DMS53 treated with DMSO at 0.1 percent for 48 hours (cell line): ENCODE measurements at regions not wholly inside any gene's neighbourhood (a gene's known extent, or its start where the extent isn't known, plus 50 kb on each side); places are given as distances from the start of the nearest gene placed in this dataset.

ENCODE experiments used
- DNase-seq: peaks from one replicate; lab custom pipeline; 2025; ENCODE audit not compliant: unreplicated experiment; lab: John Stamatoyannopoulos, UW

DNA sequence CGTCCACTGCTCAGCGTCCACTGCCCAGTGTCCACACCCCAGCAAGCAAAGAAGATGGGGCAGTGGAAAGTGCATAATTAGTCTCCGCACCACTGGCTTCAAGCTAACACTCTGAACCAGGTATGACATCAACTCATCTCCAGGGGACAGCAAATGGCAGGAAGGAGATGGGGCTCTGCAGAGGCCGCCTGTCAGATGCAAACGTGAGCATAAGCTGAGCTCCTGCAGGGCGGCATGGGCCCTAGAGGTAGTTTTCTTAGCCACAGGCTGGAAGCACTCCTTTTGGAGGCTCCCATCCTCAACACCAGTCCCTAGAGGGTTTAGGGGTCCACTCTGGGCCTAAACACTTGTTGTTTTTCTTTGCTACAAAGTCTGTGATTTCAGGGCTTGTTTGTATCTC, 335.8 kb upstream of the MKI67 start:
- no peak for DNase-seq

DNA sequence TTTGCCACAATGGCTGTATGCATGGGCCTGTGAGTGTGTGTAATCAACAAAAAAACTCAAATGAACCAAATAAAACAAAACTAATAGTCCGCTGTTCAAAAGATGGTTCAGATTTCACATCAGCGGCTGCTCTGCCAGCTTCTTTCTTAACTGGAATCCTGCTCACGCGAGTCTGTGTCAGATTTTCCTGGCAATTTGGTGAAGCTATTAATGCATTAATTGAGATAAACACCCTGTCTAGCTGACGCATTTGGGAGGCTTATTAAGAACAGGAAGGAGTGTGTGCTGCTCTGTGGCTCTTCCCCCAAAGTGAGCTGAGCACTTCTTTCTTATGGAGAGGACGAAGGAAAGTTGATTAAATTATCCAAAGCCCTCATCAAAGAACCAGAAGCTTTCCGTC, 336.6 kb upstream of the MKI67 start:
- DNase-seq = no peak

DNA sequence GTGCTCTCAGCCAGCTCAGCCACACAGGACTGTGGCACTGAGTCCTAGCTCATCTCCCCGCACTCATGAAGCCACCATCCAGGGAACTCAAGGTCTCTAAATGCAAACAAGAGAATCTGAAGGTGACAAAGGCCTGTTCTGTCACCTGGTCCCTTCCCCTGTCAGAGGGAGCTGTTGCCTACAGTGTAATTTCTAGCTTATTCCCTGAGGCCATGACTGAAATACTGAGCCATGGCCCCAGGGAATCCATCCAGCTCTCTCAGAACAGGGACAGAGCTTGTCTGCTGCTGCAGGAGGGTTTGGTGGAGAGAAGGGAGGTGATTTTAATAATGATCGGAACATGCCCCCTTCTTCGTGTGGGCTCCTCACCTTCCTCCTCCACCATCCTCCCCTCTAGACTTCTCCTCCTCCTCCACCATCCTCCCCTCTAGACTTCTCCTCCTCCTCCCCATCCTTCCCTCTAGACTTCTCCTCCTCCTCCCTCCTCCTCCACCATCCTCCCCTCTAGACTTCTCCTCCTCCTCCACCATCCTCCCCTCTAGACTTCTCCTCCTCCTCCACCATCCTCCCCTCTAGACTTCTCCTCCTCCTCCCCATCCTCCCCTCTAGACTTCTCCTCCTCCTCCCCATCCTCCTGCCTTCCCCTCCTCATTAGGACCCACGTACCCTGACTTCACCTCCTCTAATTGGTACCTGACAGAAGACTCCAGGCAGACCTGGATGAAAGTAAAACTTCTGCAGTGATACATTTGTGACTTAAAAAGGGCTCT, 338.0 kb upstream of the MKI67 start:
- no peak for DNase-seq

DNA sequence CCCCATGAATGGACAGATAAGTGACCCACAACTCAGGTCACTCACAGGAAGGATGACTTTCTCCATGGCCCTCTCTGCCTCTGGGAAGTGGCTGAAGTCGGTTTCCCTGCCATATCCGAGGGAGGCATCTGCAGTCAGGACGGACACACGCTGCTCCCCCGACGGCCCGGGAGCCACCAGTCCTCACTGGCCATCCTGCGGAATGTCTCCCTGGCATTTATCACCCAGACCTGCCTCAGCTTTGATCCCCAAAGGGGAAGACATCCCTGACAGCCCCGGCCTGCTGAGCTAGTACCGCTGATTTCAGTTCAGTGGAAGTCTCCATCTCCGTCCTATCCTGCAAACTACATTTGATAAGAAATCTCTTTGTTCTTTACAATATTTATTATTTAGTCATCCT, 339.5 kb upstream of the MKI67 start:
- no peak for DNase-seq

DNA sequence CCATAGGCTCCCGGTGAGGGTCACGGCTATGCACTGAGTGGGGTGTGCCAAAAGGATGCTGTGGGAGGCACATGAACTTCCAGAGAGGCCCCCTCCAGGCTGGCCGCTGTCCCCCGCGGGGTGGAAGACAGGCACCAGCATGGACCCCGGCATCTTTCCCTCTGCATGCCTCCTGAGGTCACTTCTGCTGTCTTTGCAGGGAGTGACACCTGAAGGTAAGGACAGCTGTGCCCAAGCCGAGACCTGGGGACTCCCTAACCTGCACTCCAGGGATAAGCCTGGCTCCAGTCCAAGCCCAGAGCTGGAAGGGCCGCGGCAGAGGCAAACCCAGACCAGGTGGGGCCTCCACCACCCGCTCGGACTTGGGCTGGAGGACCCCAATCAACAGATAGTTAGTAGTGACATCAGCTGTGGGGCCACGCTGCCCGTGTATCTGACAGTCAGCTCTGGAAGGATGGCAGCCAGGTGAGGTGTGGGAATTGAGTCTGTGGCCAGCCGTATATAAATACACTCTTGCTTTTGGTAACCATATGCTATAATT, 340.7 kb upstream of the MKI67 start:
- DNase-seq = no peak

DNA sequence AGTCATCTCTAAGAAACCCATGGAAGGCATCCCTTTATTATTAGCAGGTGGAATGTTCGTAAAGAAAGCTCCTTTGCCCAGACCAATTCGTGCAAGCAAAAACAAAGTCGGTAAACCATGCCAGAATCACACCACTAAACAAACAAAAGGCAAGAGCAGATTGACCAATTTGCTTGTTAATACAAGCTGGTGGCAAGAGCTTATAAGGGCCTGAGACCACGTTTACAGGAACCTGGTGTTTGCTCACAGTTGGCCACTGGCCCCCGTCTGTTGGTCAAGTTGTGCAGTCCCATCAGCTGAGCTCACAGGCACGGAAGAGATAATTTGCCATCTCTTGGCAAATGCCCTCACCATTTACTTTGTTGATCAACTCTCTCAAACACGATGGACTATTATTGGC, 342.2 kb upstream of the MKI67 start:
- no peak for DNase-seq

DNA sequence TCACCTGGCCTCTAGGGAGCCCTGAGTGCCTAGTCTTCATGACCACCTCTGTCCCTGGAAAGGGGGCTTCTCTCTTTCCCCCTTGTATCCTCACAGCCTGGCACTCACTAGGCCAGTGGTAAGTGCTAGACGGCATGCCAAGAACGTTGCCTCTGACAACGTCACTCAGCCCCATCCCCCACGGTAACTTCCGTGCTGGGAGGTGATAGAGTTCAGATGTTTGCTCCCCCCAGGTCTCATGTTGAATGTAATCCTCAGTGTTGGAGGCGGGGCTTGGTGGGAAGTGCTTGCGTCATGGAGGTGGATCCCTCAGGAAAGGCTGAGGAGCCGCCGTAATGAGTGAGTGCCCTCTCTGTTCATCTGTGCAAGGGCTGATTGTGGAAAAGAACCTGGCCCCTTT, 343.3 kb upstream of the MKI67 start:
- no peak for DNase-seq

DNA sequence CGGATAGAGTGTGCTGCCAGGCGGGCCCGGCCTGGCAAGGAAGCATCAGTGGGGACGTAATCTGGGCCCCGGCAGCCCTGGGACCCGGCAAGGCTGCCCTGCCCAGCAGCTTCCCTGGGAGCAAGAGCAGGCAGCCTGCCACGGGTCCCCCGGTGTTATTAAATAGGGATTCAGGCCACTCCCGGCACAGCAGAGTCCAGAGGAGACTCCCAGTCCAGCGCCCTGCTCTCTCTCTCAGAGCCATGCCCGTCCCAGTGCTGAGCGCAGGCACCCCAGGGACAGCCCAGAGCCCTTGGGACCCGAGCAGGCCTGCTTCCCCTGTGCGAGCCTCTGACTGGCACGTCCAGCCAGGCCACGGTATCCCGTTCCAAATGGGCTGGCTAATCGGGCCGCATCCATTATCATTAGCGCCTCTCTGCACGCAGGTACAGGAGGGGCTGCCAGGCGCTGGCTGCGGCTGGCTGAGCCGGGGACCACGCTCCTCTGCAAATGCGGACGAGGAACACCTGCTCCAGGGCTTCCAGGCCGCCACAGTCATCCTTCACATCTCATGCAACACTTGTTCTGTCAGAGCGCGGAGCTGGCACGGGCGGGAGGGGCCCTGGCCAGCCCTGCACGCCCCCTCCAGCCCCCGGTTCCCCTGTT, 344.2 kb upstream of the MKI67 start:
- no peak for DNase-seq

DNA sequence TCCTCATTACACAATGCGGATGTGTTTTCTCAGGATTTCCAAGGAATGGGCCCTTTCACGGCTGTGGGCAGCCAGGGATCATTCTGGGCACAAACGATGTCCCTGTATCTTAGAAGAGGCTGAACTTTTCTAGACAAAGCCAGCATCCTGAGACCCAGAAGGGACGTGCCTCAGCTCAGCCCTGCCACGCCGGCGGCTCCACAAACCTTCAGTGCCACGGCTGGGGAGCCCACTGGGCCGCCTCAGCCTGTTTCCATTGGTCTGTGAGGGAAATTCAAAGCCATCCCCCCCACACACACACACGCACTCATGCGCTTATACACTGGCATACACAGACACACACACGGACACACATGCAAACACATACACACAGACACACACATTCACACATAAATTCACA, 344.9 kb upstream of the MKI67 start:
- no peak for DNase-seq

DNA sequence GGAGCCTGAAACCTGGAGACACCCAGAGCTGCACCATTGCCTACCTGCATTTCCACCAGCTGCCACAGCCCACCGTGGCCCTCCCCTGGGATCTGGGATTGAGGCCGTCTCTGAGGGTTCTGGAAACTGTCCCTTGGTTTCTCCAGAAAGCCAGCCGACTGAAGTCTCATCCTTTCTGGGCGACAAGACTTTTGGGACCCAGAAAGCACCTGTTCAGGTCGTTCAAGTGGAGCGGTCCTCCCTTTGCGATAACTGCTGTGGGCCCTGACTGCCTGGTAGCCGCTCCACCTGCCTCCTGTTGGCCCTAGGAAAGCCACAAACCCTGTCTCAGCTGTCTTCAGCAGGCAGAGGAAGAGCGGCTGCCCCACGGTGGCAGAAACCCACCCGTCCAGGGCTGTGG, 346.0 kb upstream of the MKI67 start:
- DNase-seq = no peak

DNA sequence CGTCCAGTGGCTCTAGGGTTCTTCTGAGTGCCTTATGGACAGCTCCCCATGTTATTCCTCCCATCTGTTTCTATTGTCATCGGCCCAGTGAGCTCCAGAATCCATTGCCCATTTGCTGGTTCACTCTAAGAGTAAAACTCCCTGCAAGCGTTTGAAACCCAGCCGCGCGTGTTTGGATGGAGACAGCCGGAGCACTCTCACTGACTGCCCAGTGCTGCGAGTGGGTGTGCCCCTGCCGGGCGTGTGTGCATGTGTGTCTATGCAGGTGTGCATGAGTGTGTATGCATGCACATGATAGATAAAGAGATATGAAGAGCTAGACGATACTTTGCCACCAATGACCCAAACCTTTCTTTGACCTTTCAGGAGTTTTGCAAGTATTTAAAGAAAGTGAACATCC, 347.2 kb upstream of the MKI67 start:
- no peak for DNase-seq

DNA sequence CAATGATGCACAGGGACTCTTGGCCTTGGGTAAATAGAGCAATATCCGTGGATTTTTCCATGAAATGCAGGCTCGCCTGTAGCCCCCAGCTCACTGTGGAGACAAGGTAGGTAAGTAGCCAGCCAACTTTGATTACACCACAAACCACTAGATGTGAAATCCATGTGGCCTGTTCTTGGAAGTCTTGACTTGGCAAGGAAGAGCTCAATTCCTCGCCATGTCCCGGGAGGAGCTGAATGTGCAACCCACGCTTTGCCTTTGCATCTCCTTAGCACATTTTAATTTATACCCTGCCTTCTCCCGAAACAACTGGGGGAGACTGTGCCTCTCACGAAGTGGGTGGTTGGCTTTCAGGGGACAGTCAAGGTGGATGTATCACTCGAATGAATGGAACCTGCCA, 347.7 kb upstream of the MKI67 start:
- no peak for DNase-seq

DNA sequence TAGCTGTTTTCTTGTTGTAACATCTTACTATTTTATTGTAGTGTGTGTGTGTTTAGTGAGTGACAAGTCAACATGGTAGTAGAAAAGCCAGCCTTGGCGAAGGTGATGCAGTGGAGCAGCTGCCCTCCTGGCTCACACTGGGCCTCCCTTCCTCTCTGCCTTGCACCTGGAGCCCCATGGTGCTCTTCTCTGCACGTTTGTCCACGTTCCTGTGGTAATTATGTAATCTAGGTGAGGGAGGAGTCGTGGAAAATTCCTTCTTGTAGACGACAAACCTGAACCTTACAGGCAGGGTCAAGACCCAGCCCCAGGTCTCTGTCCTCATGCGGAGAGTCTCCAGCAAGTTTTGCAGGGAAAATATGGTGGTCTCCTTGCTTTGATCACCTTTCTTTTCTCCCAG, 348.3 kb upstream of the MKI67 start:
- no peak for DNase-seq

DNA sequence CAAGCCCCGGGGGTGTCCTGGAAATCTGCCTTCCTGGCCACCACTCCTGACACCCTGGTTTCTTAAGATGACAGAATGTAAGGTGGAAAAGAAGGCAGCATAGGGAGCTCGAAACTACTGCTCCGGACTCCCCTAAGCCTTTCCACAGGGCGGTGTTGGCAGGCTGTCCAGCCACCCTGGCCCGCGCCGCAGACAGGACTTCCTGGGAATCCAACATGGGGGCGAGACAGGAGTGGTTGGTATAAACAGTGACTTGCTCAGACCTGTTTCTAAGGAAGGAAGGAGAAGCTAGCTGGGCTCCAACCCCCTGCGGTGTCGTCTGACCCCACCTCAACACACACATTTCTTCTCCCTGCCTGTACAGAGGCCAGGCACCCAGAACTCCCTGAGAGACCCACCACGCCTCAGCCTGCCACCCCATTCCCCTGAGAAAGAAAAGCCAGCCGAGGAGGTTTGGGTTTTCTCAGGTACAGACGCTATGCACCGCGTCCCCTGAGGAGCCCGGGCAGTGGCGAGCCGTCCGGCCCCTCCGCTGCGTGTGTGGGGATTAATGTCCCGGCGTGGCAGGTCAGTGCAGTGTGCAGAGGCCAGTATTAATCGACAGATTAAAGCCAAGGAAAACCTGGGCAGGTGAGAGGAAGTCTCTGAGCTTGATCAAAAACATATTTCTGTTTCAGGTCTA, 349.6 kb upstream of the MKI67 start:
- DNase-seq = no peak

DNA sequence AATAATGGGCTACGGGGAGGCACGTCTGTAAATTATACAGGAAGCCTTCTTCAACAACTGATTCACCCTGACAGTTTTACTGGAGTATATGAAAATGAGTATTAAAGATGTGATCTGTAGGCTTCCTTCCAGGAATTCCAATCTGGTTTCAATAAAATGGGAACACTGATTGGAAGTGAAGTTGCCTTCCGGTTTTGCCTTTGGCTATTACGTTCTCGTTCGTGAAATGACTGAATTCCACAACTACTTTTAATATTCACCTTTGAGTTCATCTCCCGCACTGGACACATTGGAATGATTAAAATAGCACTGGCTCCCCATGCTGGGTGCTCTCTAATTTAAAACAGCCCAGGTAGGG, 350.1 kb upstream of the MKI67 start:
- no peak for DNase-seq

DNA sequence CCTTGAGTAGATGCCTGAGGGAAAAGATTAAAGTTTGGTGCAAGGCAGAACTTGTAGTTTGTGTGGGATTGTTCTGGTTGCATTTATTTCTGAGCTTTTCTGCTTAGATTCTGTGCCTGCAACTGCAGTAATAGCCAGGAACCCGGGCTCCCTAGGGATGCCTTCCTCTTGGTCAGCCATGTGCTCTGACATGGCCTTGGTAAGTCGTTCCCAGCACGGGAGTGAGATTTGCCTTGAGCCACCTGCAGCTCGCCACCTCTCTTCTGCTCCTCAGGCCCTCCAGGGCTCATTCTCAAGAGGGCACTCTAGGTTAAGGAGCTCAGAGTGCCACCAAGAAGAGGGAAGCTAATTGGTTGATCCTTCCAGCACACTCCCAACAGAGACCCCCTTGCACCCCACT, 350.6 kb upstream of the MKI67 start:
- no peak for DNase-seq

DNA sequence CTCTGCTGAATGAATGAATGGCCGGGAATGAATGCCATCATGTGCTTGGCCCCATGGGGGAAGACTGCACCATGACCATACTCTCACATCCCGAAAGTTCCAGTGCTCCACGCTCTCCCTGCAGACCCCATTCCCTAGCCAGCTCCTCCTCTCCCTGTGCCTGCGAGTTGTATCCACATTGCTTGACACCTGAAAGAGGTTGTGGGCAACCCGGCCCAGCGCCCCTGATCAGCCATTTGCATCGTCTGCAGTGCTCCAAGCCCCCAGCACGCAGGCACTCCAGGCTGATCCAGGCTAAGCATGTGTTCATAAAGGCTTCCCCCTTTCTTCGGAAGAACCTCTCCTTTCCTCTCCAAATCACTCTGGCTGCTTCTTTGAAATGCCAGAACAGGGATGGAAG, 354.4 kb upstream of the MKI67 start:
- DNase-seq = no peak

DNA sequence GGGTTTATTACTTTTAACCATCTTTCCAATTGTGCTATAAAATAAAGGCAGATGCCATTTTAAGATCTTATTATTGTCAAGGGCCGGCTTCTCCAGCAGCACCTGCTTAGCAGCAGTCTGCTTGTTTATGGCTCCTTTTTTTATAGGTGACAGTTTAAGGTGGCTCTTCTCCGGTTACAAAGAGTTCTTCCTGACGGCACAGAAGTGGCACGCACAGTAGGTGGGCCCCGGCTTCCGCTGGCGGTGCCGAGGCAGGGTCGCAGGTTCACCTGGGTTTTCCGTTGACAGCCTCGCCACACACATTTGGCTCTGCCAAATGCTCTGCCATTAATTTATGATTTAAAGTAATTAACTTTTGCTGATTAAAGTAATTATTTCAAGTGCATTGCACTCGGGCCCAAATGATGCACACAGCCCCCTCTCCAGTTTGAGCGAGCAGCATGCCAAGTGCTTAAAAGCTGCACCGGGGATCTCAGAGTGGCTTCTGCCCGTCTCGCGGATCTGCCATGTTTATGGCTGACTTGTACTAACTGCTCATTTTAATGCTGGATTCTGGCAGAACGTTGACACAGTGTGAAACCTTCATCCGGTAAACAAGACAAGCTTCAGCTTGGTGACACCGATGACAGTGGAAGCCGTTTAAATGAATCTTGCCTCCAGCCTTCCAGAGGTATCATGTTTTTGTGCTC, 355.1 kb upstream of the MKI67 start:
- no peak for DNase-seq

DNA sequence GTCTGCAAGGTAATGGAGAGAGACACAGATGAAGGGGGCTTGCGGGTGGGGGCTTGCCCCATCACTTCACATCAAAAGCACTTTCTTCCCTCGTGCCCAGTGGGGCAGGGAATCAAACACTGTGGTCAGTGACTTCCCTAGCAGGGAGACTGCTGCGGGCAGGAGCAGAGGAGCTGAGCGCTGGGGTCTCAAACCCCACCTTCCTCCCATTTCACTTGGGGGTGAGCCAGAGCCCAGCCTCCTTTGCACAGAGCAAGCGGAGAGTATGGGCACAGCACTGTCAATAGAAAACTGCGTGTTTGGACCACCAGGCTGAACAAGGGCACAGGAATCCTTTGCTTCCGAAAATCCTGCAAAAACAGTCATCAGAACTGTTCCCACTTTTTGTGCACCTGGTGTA, 355.8 kb upstream of the MKI67 start:
- DNase-seq = no peak

DNA sequence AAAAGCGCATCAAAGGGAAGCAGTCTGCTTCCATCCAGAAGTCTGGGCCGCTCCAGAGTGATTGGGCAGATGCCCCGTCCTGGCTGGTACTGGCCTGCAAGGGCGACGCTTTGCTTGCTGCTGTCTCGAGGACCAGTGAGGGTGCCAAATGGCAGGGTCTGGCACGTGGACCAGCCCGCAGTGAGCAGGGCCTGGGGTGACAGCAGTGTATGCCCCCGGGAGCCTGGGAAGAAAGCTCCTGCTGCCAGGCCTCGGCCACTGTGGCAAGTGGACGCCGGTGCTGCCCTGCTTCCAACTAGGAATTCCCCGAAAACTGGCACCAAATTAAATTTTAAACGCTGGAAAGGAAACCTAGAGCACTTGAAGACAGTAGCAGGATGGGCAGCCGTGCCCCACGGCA, 357.0 kb upstream of the MKI67 start:
- DNase-seq = no peak

DNA sequence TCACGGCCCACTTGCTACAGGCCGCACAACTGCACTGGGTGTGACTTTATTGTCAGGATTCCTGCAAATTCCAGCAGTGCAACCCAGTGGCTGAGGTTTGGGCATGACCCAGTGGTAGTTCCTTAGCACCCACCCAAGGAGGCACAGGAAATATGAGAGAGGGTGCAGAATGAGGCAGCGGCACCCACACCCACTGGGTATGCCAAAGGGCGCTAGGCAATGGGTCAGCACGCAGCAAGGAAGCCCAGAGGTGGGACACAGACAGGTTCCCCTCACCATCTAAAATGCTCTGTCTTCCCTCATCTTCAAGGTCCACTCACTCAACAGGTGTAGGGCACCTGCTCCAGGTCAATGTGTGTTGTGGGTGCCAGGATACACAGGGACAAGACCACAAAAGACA, 357.8 kb upstream of the MKI67 start:
- DNase-seq = no peak
